ENCODE measurements at regions not wholly inside any gene's neighbourhood (a gene's known extent, or its start where the extent isn't known, plus 50 kb on each side); places are given as distances from the start of the nearest gene placed in this dataset.

- no peaks in the 10 kb centered on the region for H3K4me1 ChIP-seq (ENCODE audit: low read depth)
- TF ChIP-seq CTCF (IDR thresholded peaks at IDR 0.05; ENCODE audit: low read depth, low read length): no peak
- H3K4me3 ChIP-seq: no peak overlapping the region
- H3K27me3 ChIP-seq: no peaks in the 10 kb centered on the region
- no peaks in the 10 kb centered on the region for H3K36me3 ChIP-seq
- H3K9me3 ChIP-seq (ENCODE audit: low read depth): no peaks in the 10 kb centered on the region
- DNase-seq (ENCODE audit: low read depth in 1 of 2, low spot score in 1 of 2): no peak
- H3K27ac ChIP-seq: no peak overlapping the region
Observed at GRCh38 chr18:57242285-57242684, 95.4 kb downstream of the BOD1L2 start.

GRCh38 chr18:57243624-57244179 is 96.8 kb downstream of the BOD1L2 start:
- H3K27me3 ChIP-seq: no peaks in the 10 kb centered on the region
- no peaks in the 10 kb centered on the region for H3K36me3 ChIP-seq
- H3K9me3 ChIP-seq (ENCODE audit: low read depth): no peaks in the 10 kb centered on the region
- TF ChIP-seq CTCF (IDR thresholded peaks at IDR 0.05; ENCODE audit: low read depth, low read length): no peak
- no peak overlapping the region for H3K27ac ChIP-seq
- no peak overlapping the region for H3K4me3 ChIP-seq
- H3K4me1 ChIP-seq (ENCODE audit: low read depth): no peaks in the 10 kb centered on the region
- no peak for DNase-seq (ENCODE audit: low read depth in 1 of 2, low spot score in 1 of 2)

GRCh38 chr18:57249179-57249578 is 102.3 kb downstream of the BOD1L2 start:
- TF ChIP-seq CTCF (IDR thresholded peaks at IDR 0.05; ENCODE audit: low read depth, low read length): no peak
- Histone ChIP-seq H3K36me3 (no peaks in the 10 kb centered on the region), H3K4me1 (ENCODE audit: low read depth) (no peaks in the 10 kb centered on the region), H3K27me3 (no peaks in the 10 kb centered on the region), H3K9me3 (ENCODE audit: low read depth) (no peaks in the 10 kb centered on the region), H3K4me3 (no peak overlapping the region), H3K27ac (no peak overlapping the region)
- no peak for DNase-seq (ENCODE audit: low read depth in 1 of 2, low spot score in 1 of 2)

DNA sequence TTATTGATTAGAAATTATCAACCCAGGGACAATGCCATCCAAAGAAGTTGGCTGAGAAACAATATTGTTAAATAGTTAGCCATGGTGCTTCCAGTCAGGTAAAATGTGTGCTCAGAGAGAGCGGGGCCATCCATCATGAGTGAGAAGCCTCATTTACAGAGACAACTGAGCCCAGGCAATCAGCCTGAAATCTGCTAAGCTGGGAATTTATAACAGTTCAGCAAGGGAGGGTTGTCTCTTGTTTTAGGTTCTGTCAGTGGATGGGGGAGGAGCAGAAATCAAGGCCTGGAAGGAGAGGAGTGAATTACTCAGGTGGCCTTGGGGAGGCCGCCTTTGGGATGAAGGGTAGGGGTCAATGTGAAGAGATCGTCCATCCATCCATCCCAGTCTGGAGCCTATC is 102.5 kb upstream of the ST8SIA3 start:
- H3K27me3 ChIP-seq: no peaks in the 10 kb centered on the region
- no peaks in the 10 kb centered on the region for H3K9me3 ChIP-seq (ENCODE audit: low read depth)
- H3K27ac ChIP-seq: no peak overlapping the region

DNA sequence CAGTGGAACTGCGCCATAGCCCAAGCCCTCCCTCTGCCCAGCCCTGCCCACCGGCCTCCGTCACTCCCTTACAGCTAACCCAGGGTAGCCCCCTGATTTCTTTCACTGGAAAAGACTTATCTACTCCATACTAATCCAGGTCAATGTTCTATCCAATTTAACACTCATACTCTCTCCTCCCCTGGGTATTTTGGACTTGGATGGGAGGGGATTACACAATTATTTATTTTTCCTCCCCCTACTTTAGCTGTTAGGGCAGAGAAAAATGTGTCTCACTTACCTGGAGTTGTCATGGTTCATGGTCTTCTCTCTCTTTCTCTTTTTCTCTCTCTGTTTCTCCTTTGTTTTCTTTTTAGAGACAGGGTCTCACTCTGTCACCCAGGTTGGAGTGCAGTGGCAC is 100.6 kb upstream of the ST8SIA3 start:
- Histone ChIP-seq H3K27ac (no peak overlapping the region), H3K4me3 (no peak overlapping the region), H3K9me3 (ENCODE audit: low read depth) (no peaks in the 10 kb centered on the region), H3K4me1 (ENCODE audit: low read depth) (no peaks in the 10 kb centered on the region), H3K36me3 (no peaks in the 10 kb centered on the region), H3K27me3 (no peaks in the 10 kb centered on the region)
- DNase-seq (ENCODE audit: low read depth in 1 of 2, low spot score in 1 of 2): no peak
- no peak for TF ChIP-seq CTCF (IDR thresholded peaks at IDR 0.05; ENCODE audit: low read depth, low read length)

More for the DNA sequence above, 102.5 kb upstream of the ST8SIA3 start:
- Histone ChIP-seq H3K4me3 (no peak overlapping the region), H3K4me1 (ENCODE audit: low read depth) (no peaks in the 10 kb centered on the region), H3K36me3 (no peaks in the 10 kb centered on the region)
- no peak for DNase-seq (ENCODE audit: low read depth in 1 of 2, low spot score in 1 of 2)
- TF ChIP-seq CTCF (IDR thresholded peaks at IDR 0.05; ENCODE audit: low read depth, low read length): no peak

- Histone ChIP-seq H3K27me3 (no peaks in the 10 kb centered on the region), H3K36me3 (no peaks in the 10 kb centered on the region), H3K4me3 (no peak overlapping the region), H3K27ac (no peak overlapping the region), H3K9me3 (ENCODE audit: low read depth) (no peaks in the 10 kb centered on the region), H3K4me1 (ENCODE audit: low read depth) (no peaks in the 10 kb centered on the region)
- no peak for TF ChIP-seq CTCF (IDR thresholded peaks at IDR 0.05; ENCODE audit: low read depth, low read length)
- no peak for DNase-seq (ENCODE audit: low read depth in 1 of 2, low spot score in 1 of 2)
Observed at GRCh38 chr18:57253903-57254302, 98.5 kb upstream of the ST8SIA3 start.
